IMR-90 (cell line): ENCODE measurements at regions not wholly inside any gene's neighbourhood (a gene's known extent, or its start where the extent isn't known, plus 50 kb on each side); places are given as distances from the start of the nearest gene placed in this dataset.

Experiments used
- ATAC-seq: fragments of 200-7000 bp; cut with Tn5 transposase; 2 replicates; pipeline ENCODE4 v1.9.1; 2020; ENCODE audit warnings: low read depth, mild to moderate bottlenecking, moderate library complexity
- BruUV-seq: library from RNA; stranded (reverse); fragments of 400-500 nt; replicated peaks from 2 replicates; lab custom pipeline; 2021; lab: Mats Ljungman, UMichigan
- CTCF ChIA-PET: fragments of 300-600 bp; formaldehyde crosslinking; extraction: SDS; loops from one replicate; lab custom pipeline; 2021; ENCODE audit warnings: antibody characterized with exemption; lab: Yijun Ruan, JAX
- POLR2A ChIA-PET: fragments of 300-600 bp; sonication (Branson Sonifier 250); formaldehyde crosslinking; loops from one replicate; lab custom pipeline; 2022; ENCODE audit warnings: antibody characterized with exemption; ENCODE audit not compliant: unreplicated experiment; lab: Charles Lee
- DNase-seq: peaks from one replicate; pipeline ENCODE4 v3.0.0; 2013
- H2AFZ ChIP-seq: replicated peaks from 2 replicates; pipeline ENCODE3; 2013; ENCODE audit warnings: low read length, mild to moderate bottlenecking; ENCODE audit not compliant: poor library complexity
- H2AK5ac ChIP-seq: 2 replicates; pipeline ENCODE4 v1.6.1; 2013; ENCODE audit warnings: low read depth, low read length, inconsistent platforms
- H2AK9ac ChIP-seq: replicated peaks from 2 replicates; pipeline ENCODE3; 2013; ENCODE audit warnings: mild to moderate bottlenecking, low read depth, low read length, moderate library complexity; ENCODE audit not compliant: poor library complexity
- H2BK120ac ChIP-seq: 2 replicates; pipeline ENCODE4 v1.6.1; 2013; ENCODE audit warnings: low read depth, low read length, inconsistent platforms
- H2BK15ac ChIP-seq: 3 replicates; pipeline ENCODE4 v1.6.1; 2013; ENCODE audit warnings: low read depth, low read length, inconsistent platforms
- H2BK20ac ChIP-seq: 2 replicates; pipeline ENCODE4 v1.6.1; 2013; ENCODE audit warnings: low read depth, mild to moderate bottlenecking, inconsistent platforms, low read length, moderate library complexity
- H2BK5ac ChIP-seq: 2 replicates; pipeline ENCODE4 v1.6.1; 2013; ENCODE audit warnings: mild to moderate bottlenecking, low read depth, low read length, inconsistent platforms; ENCODE audit not compliant: poor library complexity, severe bottlenecking
- H3K14ac ChIP-seq: replicated peaks from 2 replicates; pipeline ENCODE4 v1.6.1; 2013; ENCODE audit warnings: low read depth, low read length, inconsistent platforms
- H3K18ac ChIP-seq: 2 replicates; pipeline ENCODE4 v1.6.1; 2013; ENCODE audit warnings: low read depth, low read length, control low read depth
- H3K23ac ChIP-seq: 2 replicates; pipeline ENCODE4 v1.6.1; 2013; ENCODE audit warnings: low read depth, low read length, inconsistent platforms
- H3K27ac ChIP-seq: 2 replicates; pipeline ENCODE4 v1.5.1; 2013; ENCODE audit warnings: mild to moderate bottlenecking, control low read depth, low read length; ENCODE audit not compliant: insufficient read depth
- H3K27me3 ChIP-seq: 2 replicates; pipeline ENCODE4 v1.6.1; 2013; ENCODE audit warnings: low read length; ENCODE audit not compliant: control insufficient read depth, insufficient read depth
- H3K36me3 ChIP-seq: 2 replicates; pipeline ENCODE4 v1.6.1; 2013; ENCODE audit warnings: low read length, mixed read lengths; ENCODE audit not compliant: control insufficient read depth, insufficient read depth
- H3K4ac ChIP-seq: 2 replicates; pipeline ENCODE4 v1.6.1; 2013; ENCODE audit warnings: low read depth, low read length, inconsistent platforms
- H3K4me1 ChIP-seq: 2 replicates; pipeline ENCODE4 v1.6.1; 2013; ENCODE audit warnings: low read length, mixed read lengths; ENCODE audit not compliant: control insufficient read depth, insufficient read depth
- H3K4me2 ChIP-seq: 2 replicates; pipeline ENCODE4 v1.6.1; 2013; ENCODE audit warnings: low read depth, mild to moderate bottlenecking, control low read depth, low read length, moderate library complexity
- H3K4me3 ChIP-seq: 2 replicates; pipeline ENCODE4 v1.5.1; 2013; ENCODE audit warnings: low read depth, mild to moderate bottlenecking, control low read depth, low read length, moderate library complexity; ENCODE audit not compliant: insufficient read depth
- H3K56ac ChIP-seq: 2 replicates; pipeline ENCODE4 v1.6.1; 2013; ENCODE audit warnings: low read length, inconsistent platforms; ENCODE audit not compliant: insufficient read depth; ENCODE audit errors: extremely low read depth
- H3K79me1 ChIP-seq, 2 experiments: 2 replicates each; pipeline ENCODE4 v1.6.1; 2013; ENCODE audit warnings: low read length in 2 of 2, inconsistent platforms in 1 of 2, low read depth in 1 of 2
- H3K9ac ChIP-seq: 2 replicates; pipeline ENCODE4 v1.6.1; 2013; ENCODE audit warnings: low read depth, low read length, control low read depth
- H3K9me1 ChIP-seq: 2 replicates; pipeline ENCODE4 v1.6.1; 2013; ENCODE audit warnings: low read length, inconsistent platforms; ENCODE audit not compliant: insufficient read depth
- H3K9me3 ChIP-seq: 2 replicates; pipeline ENCODE4 v1.6.1; 2013; ENCODE audit warnings: low read length; ENCODE audit not compliant: control insufficient read depth, insufficient read depth
- H4K20me1 ChIP-seq: 2 replicates; pipeline ENCODE4 v1.6.1; 2013; ENCODE audit warnings: low read length, inconsistent platforms; ENCODE audit not compliant: insufficient read depth
- H4K5ac ChIP-seq: 2 replicates; pipeline ENCODE4 v1.6.1; 2013; ENCODE audit warnings: mild to moderate bottlenecking, low read depth, low read length, control low read depth
- H4K8ac ChIP-seq, 2 experiments: 2 replicates each; pipeline ENCODE4 v1.6.1; 2013; ENCODE audit warnings: low read depth in 2 of 2, low read length in 2 of 2, control low read depth in 1 of 2, inconsistent platforms in 1 of 2
- H4K91ac ChIP-seq: 2 replicates; pipeline ENCODE4 v1.6.1; 2013; ENCODE audit warnings: low read depth, low read length, inconsistent platforms; ENCODE audit not compliant: insufficient read depth
- BHLHE40 ChIP-seq: fragments of 150-350 bp; IDR thresholded peaks from 2 replicates; pipeline ENCODE4 v1.6.1; 2016; ENCODE audit warnings: mild to moderate bottlenecking, low read depth, low read length
- CEBPB ChIP-seq: IDR thresholded peaks from 2 replicates; pipeline ENCODE4 v1.6.1; 2012; ENCODE audit warnings: low read depth, low read length, improper control_type of control experiment
- CHD1 ChIP-seq: IDR thresholded peaks from 2 replicates; pipeline ENCODE4 v1.6.1; 2012; ENCODE audit warnings: low read depth, low read length, improper control_type of control experiment
- CTCF ChIP-seq: conservative IDR thresholded peaks from 2 replicates; pipeline ENCODE4 v1.5.1; 2012; ENCODE audit warnings: mild to moderate bottlenecking, low read depth, low read length, improper control_type of control experiment
- FOS ChIP-seq: fragments of 150-350 bp; IDR thresholded peaks from 2 replicates; pipeline ENCODE4 v1.6.1; 2016; ENCODE audit warnings: low read depth, low read length
- MAFK ChIP-seq: IDR thresholded peaks from 2 replicates; pipeline ENCODE4 v1.6.1; 2012; ENCODE audit warnings: low read depth, low read length, improper control_type of control experiment
- MAZ ChIP-seq: IDR thresholded peaks from 2 replicates; pipeline ENCODE4 v1.6.1; 2012; ENCODE audit warnings: low read depth, mild to moderate bottlenecking, low read length, improper control_type of control experiment, moderate library complexity, borderline replicate concordance
- MXI1 ChIP-seq: IDR thresholded peaks from 2 replicates; pipeline ENCODE4 v1.6.1; 2012; ENCODE audit warnings: low read depth, mild to moderate bottlenecking, low read length, moderate library complexity, borderline replicate concordance
- NFE2L2 ChIP-seq: fragments of 150-350 bp; IDR thresholded peaks from 2 replicates; pipeline ENCODE4 v1.6.1; 2016; ENCODE audit warnings: low read depth, mild to moderate bottlenecking, low read length
- POLR2A ChIP-seq: IDR thresholded peaks from 2 replicates; pipeline ENCODE4 v1.6.1; 2012; ENCODE audit warnings: mild to moderate bottlenecking, low read depth, low read length
- RAD21 ChIP-seq: IDR thresholded peaks from 2 replicates; pipeline ENCODE4 v1.6.1; 2012; ENCODE audit warnings: low read length, improper control_type of control experiment
- RCOR1 ChIP-seq: IDR thresholded peaks from 2 replicates; pipeline ENCODE4 v1.6.1; 2012; ENCODE audit warnings: mild to moderate bottlenecking, low read length, improper control_type of control experiment; ENCODE audit not compliant: insufficient replicate concordance
- RFX5 ChIP-seq: IDR thresholded peaks from 2 replicates; pipeline ENCODE4 v1.8.0; 2012; ENCODE audit warnings: low read depth, mild to moderate bottlenecking, low read length, moderate library complexity
- SMC3 ChIP-seq: fragments of 150-350 bp; IDR thresholded peaks from 2 replicates; pipeline ENCODE4 v1.6.1; 2016; ENCODE audit warnings: low read depth, mild to moderate bottlenecking, antibody characterized with exemption, low read length, moderate library complexity
- WGBS, 2 experiments: methylation state at CpG; one replicate each; pipeline versions ENCODE4 v1.1.5 to v1.1.7; 2013; ENCODE audit warnings: missing lambda C conversion rate in 2 of 2; ENCODE audit not compliant: insufficient read length in 1 of 2; ENCODE audit errors: extremely low coverage in 2 of 2; 5-methylcytosine and 5-hydroxymethylcytosine counted together
- dilution Hi-C: fragments of 300-500 bp; cut with HindIII; formaldehyde crosslinking; loops from one replicate; pipeline ENCODE4 v1.14.3; 2018; ENCODE audit warnings: low sequenced_read_pairs; ENCODE audit not compliant: unreplicated experiment
- in situ Hi-C: fragments of 300-500 bp; cut with MboI; formaldehyde crosslinking; loops from 3 replicates; pipeline ENCODE4 v1.14.3; 2019; ENCODE audit warnings: low sequenced_read_pairs, inconsistent platforms, mixed read lengths
- intact Hi-C: fragments of 100-400 bp; cut with micrococcal nuclease; formaldehyde crosslinking; loops from 2 replicates; pipeline ENCODE4 v1.10.0; 2022
- TF ChIP-seq, protein P1 (sequence below): fragments of 150-350 bp; IDR thresholded peaks from 2 replicates; pipeline ENCODE4 v1.6.1; 2016; ENCODE audit warnings: low read depth, mild to moderate bottlenecking, low read length, moderate library complexity, borderline replicate concordance
- TF ChIP-seq, protein P2 (sequence below): fragments of 150-350 bp; IDR thresholded peaks from 2 replicates; pipeline ENCODE4 v1.6.1; 2017; ENCODE audit warnings: mild to moderate bottlenecking, antibody characterized with exemption, low read length, low read depth

- Histone ChIP-seq H3K27ac (no peak overlapping the region), H3K4me2 (no peak overlapping the region), H3K56ac (no peak overlapping the region), H2BK120ac (no peak overlapping the region), H3K9me1 (no peaks in the 10 kb centered on the region), H3K23ac (no peak overlapping the region), H3K27me3 (no peaks in the 10 kb centered on the region), H3K14ac (no peak overlapping the region), H3K4ac (no peak overlapping the region), H2AFZ (no peak overlapping the region), H2AK5ac (no peak overlapping the region), H3K36me3 (no peaks in the 10 kb centered on the region), H4K20me1 (no peaks in the 10 kb centered on the region), H3K4me3 (no peak overlapping the region), H2BK20ac (no peak overlapping the region), H3K9ac (no peak overlapping the region), H4K91ac (no peak overlapping the region), H4K8ac (no peak overlapping the region), H4K5ac (no peak overlapping the region), H2BK15ac (no peak overlapping the region), H2BK5ac (no peak overlapping the region), H3K18ac (no peak overlapping the region), H2AK9ac (no peak overlapping the region), H3K9me3 (peaks cover 6% of the 10 kb centered on the region; the same call in 1 of the 2 replicates), H3K4me1 (no peaks in the 10 kb centered on the region), H3K79me1 (no peaks in the 10 kb centered on the region)
- intact Hi-C loops = no loop called here
- ATAC-seq = no peak
- DNase-seq = no peak
- WGBS, 2 experiments = no CpG with 5 or more reads among the region's 2 CpGs
- dilution Hi-C loops = no loop called here
- TF ChIP-seq MAZ (no peak), CTCF (no peak), NFE2L2 (no peak), CEBPB (no peak), RFX5 (no peak), MXI1 (no peak), RAD21 (no peak), POLR2A (no peak), RCOR1 (no peak), FOS (no peak), CHD1 (no peak), MAFK (no peak), BHLHE40 (no peak), SMC3 (no peak)
- TF ChIP-seq, protein P1, sequence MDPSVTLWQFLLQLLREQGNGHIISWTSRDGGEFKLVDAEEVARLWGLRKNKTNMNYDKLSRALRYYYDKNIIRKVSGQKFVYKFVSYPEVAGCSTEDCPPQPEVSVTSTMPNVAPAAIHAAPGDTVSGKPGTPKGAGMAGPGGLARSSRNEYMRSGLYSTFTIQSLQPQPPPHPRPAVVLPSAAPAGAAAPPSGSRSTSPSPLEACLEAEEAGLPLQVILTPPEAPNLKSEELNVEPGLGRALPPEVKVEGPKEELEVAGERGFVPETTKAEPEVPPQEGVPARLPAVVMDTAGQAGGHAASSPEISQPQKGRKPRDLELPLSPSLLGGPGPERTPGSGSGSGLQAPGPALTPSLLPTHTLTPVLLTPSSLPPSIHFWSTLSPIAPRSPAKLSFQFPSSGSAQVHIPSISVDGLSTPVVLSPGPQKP = no peak
- TF ChIP-seq, protein P2, sequence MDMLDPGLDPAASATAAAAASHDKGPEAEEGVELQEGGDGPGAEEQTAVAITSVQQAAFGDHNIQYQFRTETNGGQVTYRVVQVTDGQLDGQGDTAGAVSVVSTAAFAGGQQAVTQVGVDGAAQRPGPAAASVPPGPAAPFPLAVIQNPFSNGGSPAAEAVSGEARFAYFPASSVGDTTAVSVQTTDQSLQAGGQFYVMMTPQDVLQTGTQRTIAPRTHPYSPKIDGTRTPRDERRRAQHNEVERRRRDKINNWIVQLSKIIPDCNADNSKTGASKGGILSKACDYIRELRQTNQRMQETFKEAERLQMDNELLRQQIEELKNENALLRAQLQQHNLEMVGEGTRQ = no peak
- in situ Hi-C loops = no loop called here
- no TSS peak for BruUV-seq
- POLR2A ChIA-PET = no interaction called here
- CTCF ChIA-PET = no interaction called here
Measured at GRCh38 chr2:898319-898718, 52.3 kb upstream of the SNTG2 start.
